HEK293 (cell line): ENCODE measurements at regions not wholly inside any gene's neighbourhood (a gene's known extent, or its start where the extent isn't known, plus 50 kb on each side); places are given as distances from the start of the nearest gene placed in this dataset.
"Not testable (repeated sequence)": the region's sequence is repeated elsewhere in the genome, so short reads cannot be mapped to it uniquely, and the experiment has no call there.

Experiments
- CTCF ChIA-PET: fragments of 350-600 bp; formaldehyde crosslinking; extraction: SDS; loops from one replicate; lab custom pipeline; 2021; ENCODE audit warnings: antibody characterized with exemption; lab: Yijun Ruan, JAX
- POLR2A ChIA-PET: fragments of 300-600 bp; formaldehyde crosslinking; extraction: SDS; loops from one replicate; lab custom pipeline; 2020; ENCODE audit warnings: antibody characterized with exemption, inconsistent platforms; lab: Yijun Ruan, JAX
- H3K27ac ChIP-seq: fragments of 200-500 bp; sonication (Bioruptor generic); 2 replicates; pipeline ENCODE4 v1.5.1; 2014; ENCODE audit warnings: low read depth, low read length, control low read depth, inconsistent platforms; ENCODE audit errors: extremely low read depth
- H3K36me3 ChIP-seq, 2 experiments: fragments of 200-500 bp in 1 of 2; sonication (Bioruptor generic) in 1 of 2; 1 replicate in 1 of 2; 2 replicates in 1 of 2; pipeline ENCODE4 v1.5.1; 2014 to 2017; ENCODE audit warnings: inconsistent platforms in 2 of 2, low read length in 2 of 2; ENCODE audit not compliant: control insufficient read depth in 2 of 2, insufficient read depth in 1 of 2
- H3K4me1 ChIP-seq: fragments of 200-500 bp; sonication (Bioruptor generic); 2 replicates; pipeline ENCODE4 v1.5.1; 2014; ENCODE audit warnings: mild to moderate bottlenecking, low read length, inconsistent platforms; ENCODE audit not compliant: control insufficient read depth, insufficient read depth
- H3K4me3 ChIP-seq: 2 replicates; pipeline ENCODE4 v1.5.1; 2011; ENCODE audit warnings: low read depth, mild to moderate bottlenecking, control low read depth, low read length, moderate library complexity
- H3K9me3 ChIP-seq: fragments of 200-500 bp; sonication (Bioruptor generic); 2 replicates; pipeline ENCODE4 v1.5.1; 2014; ENCODE audit warnings: low read depth, low read length, inconsistent platforms; ENCODE audit not compliant: control insufficient read depth, insufficient read depth
- EGR2 ChIP-seq: fragments of 450-650 bp; formaldehyde crosslinking; IDR thresholded peaks from 2 replicates; pipeline ENCODE4 v1.5.1; 2016; ENCODE audit warnings: low read depth, missing biosample characterization, missing genetic modification characterization
- GLI2 ChIP-seq: fragments of 450-650 bp; formaldehyde crosslinking; IDR thresholded peaks from 2 replicates; pipeline ENCODE4; 2017; ENCODE audit warnings: missing biosample characterization, missing genetic modification characterization, low read depth, borderline replicate concordance
- IKZF3 ChIP-seq: fragments of 450-650 bp; IDR thresholded peaks from 2 replicates; pipeline ENCODE4 v1.5.0; 2018; ENCODE audit warnings: missing biosample characterization, mild to moderate bottlenecking, missing genetic modification characterization, moderate library complexity
- OSR2 ChIP-seq: fragments of 450-650 bp; formaldehyde crosslinking; IDR thresholded peaks from 2 replicates; pipeline ENCODE4 v1.5.1; 2016; ENCODE audit warnings: missing biosample characterization, missing genetic modification characterization
- SCRT2 ChIP-seq: fragments of 450-650 bp; formaldehyde crosslinking; IDR thresholded peaks from 2 replicates; pipeline ENCODE4 v1.5.1; 2016; ENCODE audit warnings: missing biosample characterization, missing genetic modification characterization
- SP3 ChIP-seq: fragments of 450-650 bp; formaldehyde crosslinking; IDR thresholded peaks from 2 replicates; pipeline ENCODE4 v1.5.1; 2016; ENCODE audit warnings: missing biosample characterization, missing genetic modification characterization
- ZBTB17 ChIP-seq: fragments of 450-650 bp; formaldehyde crosslinking; IDR thresholded peaks from 2 replicates; pipeline ENCODE4 v1.5.1; 2016; ENCODE audit warnings: missing biosample characterization, missing genetic modification characterization
- ZBTB21 ChIP-seq: fragments of 450-650 bp; formaldehyde crosslinking; IDR thresholded peaks from 2 replicates; pipeline ENCODE4 v1.5.1; 2017; ENCODE audit warnings: missing biosample characterization, missing genetic modification characterization
- ZBTB7A ChIP-seq: fragments of 450-650 bp; formaldehyde crosslinking; IDR thresholded peaks from 2 replicates; pipeline ENCODE4 v1.5.1; 2016; ENCODE audit warnings: low read depth, missing biosample characterization, missing genetic modification characterization
- ZNF140 ChIP-seq: fragments of 450-650 bp; formaldehyde crosslinking; IDR thresholded peaks from 2 replicates; pipeline ENCODE4 v1.5.1; 2016; ENCODE audit warnings: missing biosample characterization, missing genetic modification characterization
- ZNF174 ChIP-seq: fragments of 450-650 bp; formaldehyde crosslinking; IDR thresholded peaks from 2 replicates; pipeline ENCODE4 v1.5.0; 2017; ENCODE audit warnings: missing biosample characterization, mild to moderate bottlenecking, missing genetic modification characterization
- ZNF362 ChIP-seq: fragments of 450-650 bp; formaldehyde crosslinking; IDR thresholded peaks from 2 replicates; pipeline ENCODE4 v1.5.1; 2016; ENCODE audit warnings: missing biosample characterization, missing genetic modification characterization
- ZNF366 ChIP-seq: fragments of 450-650 bp; formaldehyde crosslinking; conservative IDR thresholded peaks from 2 replicates; pipeline ENCODE4 v1.5.1; 2016; ENCODE audit warnings: missing biosample characterization, missing genetic modification characterization
- ZNF423 ChIP-seq: fragments of 450-650 bp; formaldehyde crosslinking; IDR thresholded peaks from 2 replicates; pipeline ENCODE4 v1.5.1; 2016; ENCODE audit warnings: missing biosample characterization, missing genetic modification characterization
- ZNF514 ChIP-seq: fragments of 450-650 bp; formaldehyde crosslinking; IDR thresholded peaks from 2 replicates; pipeline ENCODE4 v1.5.1; 2016; ENCODE audit warnings: missing biosample characterization, missing genetic modification characterization
- ZNF549 ChIP-seq: fragments of 450-650 bp; IDR thresholded peaks from 2 replicates; pipeline ENCODE4 v1.5.1; 2018; ENCODE audit warnings: missing biosample characterization, missing genetic modification characterization, mild to moderate bottlenecking, inconsistent platforms, moderate library complexity
- ZNF670 ChIP-seq: fragments of 450-650 bp; formaldehyde crosslinking; IDR thresholded peaks from 2 replicates; pipeline ENCODE4 v1.5.1; 2016; ENCODE audit warnings: missing biosample characterization, missing genetic modification characterization, low read depth
- ZNF704 ChIP-seq: fragments of 450-650 bp; formaldehyde crosslinking; IDR thresholded peaks from 2 replicates; pipeline ENCODE4 v1.5.1; 2016; ENCODE audit warnings: missing biosample characterization, missing genetic modification characterization

- TF ChIP-seq ZNF514 (no peak), ZNF704 (no peak), ZNF174 (tag by site-specific recombination) (no peak)
Measured at GRCh38 chr21:41568606-41569385, 60.8 kb upstream of the TMPRSS2 start (continued).

GRCh38 chr21:41567901-41568510 is 60.0 kb upstream of the TMPRSS2 start:
- POLR2A ChIA-PET: interaction anchor here (0.7 kb wide), 1 partner anchor 14 kb away, joined by 3 read pairs; no protein-coding TSS in a partner anchor
- no peak overlapping the region for H3K27ac ChIP-seq
- H3K4me1 ChIP-seq: no peaks in the 10 kb centered on the region
- H3K9me3 ChIP-seq: no peaks in the 10 kb centered on the region
- no peaks in the 10 kb centered on the region for H3K36me3 ChIP-seq
- no peak for TF ChIP-seq ZNF423 (tag by site-specific recombination)
- TF ChIP-seq ZBTB7A (tag by site-specific recombination): no peak
- TF ChIP-seq SCRT2 (tag by site-specific recombination): no peak
- TF ChIP-seq EGR2 (tag by site-specific recombination): no peak
- TF ChIP-seq ZNF670: no peak
- TF ChIP-seq ZBTB21 (tag by site-specific recombination): no peak
- no peak for TF ChIP-seq GLI2 (tag by site-specific recombination)
- TF ChIP-seq ZNF362 (tag by site-specific recombination): no peak
- TF ChIP-seq ZNF140: no peak
- TF ChIP-seq OSR2 (tag by site-specific recombination): no peak
- CTCF ChIA-PET: interaction anchor here (1.5 kb wide), 1 partner anchor 249 kb away, joined by 3 read pairs; no protein-coding TSS in a partner anchor
- H3K4me3 ChIP-seq: no peak overlapping the region

- TF ChIP-seq ZNF366 (peak; percentile 92), ZBTB17 (tag by site-specific recombination) (peak; percentile 51; the same call in 1 of the 2 replicates)
- H3K9me3 ChIP-seq, H3K4me1 ChIP-seq, H3K27ac ChIP-seq, H3K36me3 ChIP-seq, H3K4me3 ChIP-seq, POLR2A ChIA-PET: not testable (repeated sequence)
- CTCF ChIA-PET: interaction anchor here (0.6 kb wide), 2 partner anchors 121 to 145 kb away, joined by 3 read pairs; no protein-coding TSS in a partner anchor
Measured at GRCh38 chr21:41567237-41567636, 59.3 kb upstream of the TMPRSS2 start.

DNA sequence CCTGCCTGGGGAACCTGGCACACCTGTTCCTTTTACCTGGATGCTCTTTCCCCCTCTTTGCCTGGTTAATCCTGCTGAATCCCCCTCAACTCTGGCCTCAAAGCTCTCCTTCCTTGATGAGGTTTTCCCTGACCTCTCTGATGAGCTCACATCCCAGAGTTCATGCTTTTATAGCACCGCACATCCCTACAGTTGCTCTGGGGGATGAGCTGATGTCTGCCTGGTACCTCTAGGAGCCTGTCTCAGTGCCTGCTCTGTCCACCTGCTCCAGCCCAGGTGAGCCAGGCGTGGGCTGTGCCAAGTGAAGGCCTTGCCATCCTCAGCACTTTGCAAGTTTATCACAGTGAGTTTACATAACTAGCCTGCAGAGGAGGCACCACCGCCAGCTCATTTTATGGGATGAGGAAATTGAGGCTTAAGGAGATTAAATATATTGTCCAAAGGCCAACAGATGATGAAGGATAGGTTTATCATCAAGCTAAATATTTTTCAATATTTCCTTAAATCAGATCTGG is 58.6 kb upstream of the TMPRSS2 start:
- no peak for TF ChIP-seq SP3 (tag by site-specific recombination)
- TF ChIP-seq IKZF3 (tag by site-specific recombination): no peak
- TF ChIP-seq ZNF549 (tag by site-specific recombination): no peak
- Histone ChIP-seq H3K4me1 (no peaks in the 10 kb centered on the region), H3K36me3 (no peaks in the 10 kb centered on the region), H3K9me3 (no peaks in the 10 kb centered on the region), H3K27ac (no peak overlapping the region), H3K4me3 (no peak overlapping the region)
- CTCF ChIA-PET: interaction anchor here (0.6 kb wide), 2 partner anchors 144 to 282 kb away, joined by 3 read pairs; no protein-coding TSS in a partner anchor
- POLR2A ChIA-PET: interaction anchor here (1.1 kb wide), 1 partner anchor 10 kb away, joined by 3 read pairs; no protein-coding TSS in a partner anchor
